ENCODE measurements at regions not wholly inside any gene's neighbourhood (a gene's known extent, or its start where the extent isn't known, plus 50 kb on each side); places are given as distances from the start of the nearest gene placed in this dataset.

GRCh38 chr2:83866211-83866610, 592.9 kb downstream of the SUCLG1 start:
- no peaks in the 10 kb centered on the region for H3K36me3 ChIP-seq (ENCODE audit: control insufficient read depth, insufficient read depth, low read length)
- no peak overlapping the region for H3K4me2 ChIP-seq (ENCODE audit: insufficient read depth, low read length)
- CTCF ChIA-PET (ENCODE audit: low intra/inter-chr PET ratio), result no interaction called here
- POLR2A ChIA-PET, result no interaction called here
- H2AFZ ChIP-seq (ENCODE audit: low read depth, low read length), result no peak overlapping the region
- H4K20me1 ChIP-seq (replicated peaks; ENCODE audit: control insufficient read depth, insufficient read depth, low read length), result no peaks in the 10 kb centered on the region
- BruUV-seq (replicated peaks), result no TSS peak
- H3K4me3 ChIP-seq, result no peak overlapping the region
- H3K9me1 ChIP-seq (ENCODE audit: control insufficient read depth, insufficient read depth, low read length), result no peaks in the 10 kb centered on the region
- no peak for FAIRE-seq
- H3K27ac ChIP-seq (ENCODE audit: extremely low read depth, low read depth, low read length), result no peak overlapping the region
- WGBS (ENCODE audit: insufficient coverage, low coverage, missing lambda C conversion rate), result 71% methylated on average over 3 of the region's 3 CpGs
- H3K9me3 ChIP-seq (replicated peaks; ENCODE audit: control insufficient read depth, insufficient read depth, low read depth, low read length), result no peaks in the 10 kb centered on the region
- no peak for ATAC-seq
- no peaks in the 10 kb centered on the region for H3K79me2 ChIP-seq (ENCODE audit: control insufficient read depth, insufficient read depth, low read length)
- intact Hi-C loops (cut with micrococcal nuclease) (no loop called here), in situ Hi-C loops (cut with MboI) (loop anchor here (10.0 kb wide), 1 partner anchor 459 kb away; no protein-coding TSS in a partner anchor)
- DNase-seq (ENCODE audit: extremely low read depth in 1 of 4, low spot score in 3 of 4), result no peak
- H3K27me3 ChIP-seq (ENCODE audit: control insufficient read depth in 2 of 2, insufficient read depth in 2 of 2, low read length in 2 of 2), result no peaks in the 10 kb centered on the region
- no peaks in the 10 kb centered on the region; a peak in 1 of 5 replicates for H3K4me1 ChIP-seq (replicated peaks in 1 of 2; ENCODE audit: control insufficient read depth in 2 of 2, insufficient read depth in 2 of 2, low read length in 2 of 2)
- no peak overlapping the region for H3K9ac ChIP-seq (ENCODE audit: insufficient read depth in 1 of 2, low read depth in 2 of 2, low read length in 2 of 2)
- no peak for TF ChIP-seq LARP7 (IDR thresholded peaks at IDR 0.05)
- no peak for TF ChIP-seq ZNF24 (IDR thresholded peaks at IDR 0.05)
- no peak for TF ChIP-seq PRPF4 (IDR thresholded peaks at IDR 0.05; ENCODE audit: insufficient read depth, low read depth, low read length, poor library complexity, severe bottlenecking)
- no peak for TF ChIP-seq MTA1 (IDR thresholded peaks at IDR 0.05; ENCODE audit: borderline replicate concordance)
- TF ChIP-seq NR4A1 (CRISPR knock-in tag; IDR thresholded peaks at IDR 0.05), result no peak
- no peak for TF ChIP-seq NR4A1 (tag; IDR thresholded peaks at IDR 0.05)
- TF ChIP-seq ZNF41 (CRISPR knock-in tag; conservative IDR thresholded peaks at IDR 0.05), result no peak
- no peak for TF ChIP-seq PKNOX1 (IDR thresholded peaks at IDR 0.05)
- TF ChIP-seq ZNF586 (CRISPR knock-in tag; conservative IDR thresholded peaks at IDR 0.05), result no peak
- TF ChIP-seq THRAP3 (IDR thresholded peaks at IDR 0.05; ENCODE audit: borderline replicate concordance), result no peak
- TF ChIP-seq MEIS2 (IDR thresholded peaks at IDR 0.05; ENCODE audit: partially characterized antibody), result no peak
- no peak for TF ChIP-seq MTF1 (CRISPR knock-in tag; IDR thresholded peaks at IDR 0.05; ENCODE audit: borderline replicate concordance)
- no peak for TF ChIP-seq ELK3 (CRISPR knock-in tag; IDR thresholded peaks at IDR 0.05)
- no peak for TF ChIP-seq RFX7 (CRISPR knock-in tag; IDR thresholded peaks at IDR 0.05)
- no peak for TF ChIP-seq CUX1 (CRISPR knock-in tag; IDR thresholded peaks at IDR 0.05)
- no peak for TF ChIP-seq ZNF408 (CRISPR knock-in tag; IDR thresholded peaks at IDR 0.05; ENCODE audit: low read depth)
- TF ChIP-seq JUN (IDR thresholded peaks at IDR 0.05; ENCODE audit: borderline replicate concordance, low read depth, low read length), result no peak
- no peak for TF ChIP-seq JUN (CRISPR knock-in tag; IDR thresholded peaks at IDR 0.05; ENCODE audit: borderline replicate concordance)
- TF ChIP-seq EP400 (IDR thresholded peaks at IDR 0.05), result no peak
